ENCODE measurements at regions not wholly inside any gene's neighbourhood (a gene's known extent, or its start where the extent isn't known, plus 50 kb on each side); places are given as distances from the start of the nearest gene placed in this dataset.

DNA sequence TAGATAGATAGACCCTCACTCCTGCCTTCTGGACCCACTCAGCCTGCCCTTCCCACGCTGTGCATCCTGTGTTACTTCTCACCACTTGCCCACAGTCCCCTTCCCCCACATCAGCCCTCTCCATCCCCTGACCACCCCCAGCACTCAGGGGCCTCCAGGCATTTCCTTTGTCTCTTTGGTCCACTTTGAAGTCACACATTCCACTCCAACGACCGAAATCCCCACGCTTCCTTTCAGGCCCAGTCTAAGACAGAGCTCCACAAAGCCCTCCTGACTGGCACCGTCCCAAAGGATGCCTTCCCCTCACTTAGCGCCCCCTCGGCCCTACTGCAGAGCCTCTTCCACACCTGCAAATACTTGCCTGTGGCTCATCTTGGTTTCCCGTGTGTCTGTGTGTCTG lies 83.8 kb downstream of the FOXF2 start:
- TF ChIP-seq EZH2 (IDR thresholded peaks at IDR 0.05; ENCODE audit: insufficient read depth, poor library complexity, severe bottlenecking): no peak
- TF ChIP-seq EZH2phosphoT487 (IDR thresholded peaks at IDR 0.05; ENCODE audit: insufficient read depth, low read depth): no peak
